Right lobe of liver (tissue), 4 donors: ENCODE measurements at regions not wholly inside any gene's neighbourhood (a gene's known extent, or its start where the extent isn't known, plus 50 kb on each side); places are given as distances from the start of the nearest gene placed in this dataset.

ENCODE experiments used
- CTCF ChIP-seq, 4 donors: fragments of 200-600 bp in 3 of 4; fragments of 450-650 bp in 1 of 4; IDR thresholded peaks; one replicate each; pipeline versions ENCODE4 v1.5.1 to v1.8.0; 2016 to 2022; ENCODE audit warnings: antibody characterized with exemption in 4 of 4, mild to moderate bottlenecking in 2 of 4
- POLR2A ChIP-seq: fragments of 450-650 bp; IDR thresholded peaks from one replicate; pipeline ENCODE4 v1.6.1; 2017; ENCODE audit warnings: antibody characterized with exemption, mild to moderate bottlenecking
- donor health status: DM: no; HTN: no; CAD: no.
- donor health status: DM: no; HTN: no; CAD: no.
- donor health status: DM: no; HTN: yes; CAD: no.

GRCh38 chr5:15255576-15255975, 244.4 kb upstream of the FBXL7 start:
- TF ChIP-seq POLR2A (no peak), CTCF (IDR thresholded peaks at IDR 0.05) (no peak)
